ENCODE measurements at regions not wholly inside any gene's neighbourhood (a gene's known extent, or its start where the extent isn't known, plus 50 kb on each side); places are given as distances from the start of the nearest gene placed in this dataset.

- POLR2A ChIA-PET = no interaction called here
- CTCF ChIA-PET = interaction anchor here (0.6 kb wide), 1 partner anchor 106 kb away, joined by 5 read pairs; no protein-coding TSS in a partner anchor
- Mint-ChIP-seq H3K4me1 (ENCODE audit: low read depth) (no peaks in the 10 kb centered on the region), H3K27me3 (ENCODE audit: low read depth) (peaks cover 39% of the 10 kb centered on the region), H3K9me3 (ENCODE audit: insufficient read depth) (no peaks in the 10 kb centered on the region), H3K4me3 (no peak overlapping the region), H3K36me3 (ENCODE audit: low read depth) (no peaks in the 10 kb centered on the region), H3K27ac (no peak overlapping the region)
- ATAC-seq = no peak
- DNase-seq = no peak
Measured at GRCh38 chr22:20656902-20657836, 116.7 kb upstream of the SERPIND1 start.
